ENCODE measurements at regions not wholly inside any gene's neighbourhood (a gene's known extent, or its start where the extent isn't known, plus 50 kb on each side); places are given as distances from the start of the nearest gene placed in this dataset.

DNA sequence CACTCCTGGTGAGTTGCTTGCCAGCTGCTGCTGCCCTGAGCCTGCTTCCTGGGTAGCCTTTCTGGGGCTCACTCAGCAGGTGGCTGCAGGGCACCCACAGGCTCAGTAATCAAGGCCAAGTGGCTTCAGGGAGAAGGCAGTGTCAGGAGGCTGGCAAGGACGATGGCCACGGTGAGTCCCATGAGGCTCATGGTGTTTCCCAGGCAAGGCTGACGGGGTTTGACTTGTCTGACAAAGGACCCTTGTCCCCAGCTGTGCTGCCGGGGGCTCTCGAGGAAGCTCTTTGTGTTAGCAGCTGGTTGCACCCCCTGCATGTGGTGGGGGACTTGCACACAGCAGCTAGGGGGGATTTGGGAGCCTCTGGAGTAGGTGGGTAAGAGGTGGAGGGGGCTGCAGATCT is 190.5 kb upstream of the C1orf174 start:
- H3K27ac ChIP-seq (ENCODE audit: low read depth, low read length): no peak overlapping the region

DNA sequence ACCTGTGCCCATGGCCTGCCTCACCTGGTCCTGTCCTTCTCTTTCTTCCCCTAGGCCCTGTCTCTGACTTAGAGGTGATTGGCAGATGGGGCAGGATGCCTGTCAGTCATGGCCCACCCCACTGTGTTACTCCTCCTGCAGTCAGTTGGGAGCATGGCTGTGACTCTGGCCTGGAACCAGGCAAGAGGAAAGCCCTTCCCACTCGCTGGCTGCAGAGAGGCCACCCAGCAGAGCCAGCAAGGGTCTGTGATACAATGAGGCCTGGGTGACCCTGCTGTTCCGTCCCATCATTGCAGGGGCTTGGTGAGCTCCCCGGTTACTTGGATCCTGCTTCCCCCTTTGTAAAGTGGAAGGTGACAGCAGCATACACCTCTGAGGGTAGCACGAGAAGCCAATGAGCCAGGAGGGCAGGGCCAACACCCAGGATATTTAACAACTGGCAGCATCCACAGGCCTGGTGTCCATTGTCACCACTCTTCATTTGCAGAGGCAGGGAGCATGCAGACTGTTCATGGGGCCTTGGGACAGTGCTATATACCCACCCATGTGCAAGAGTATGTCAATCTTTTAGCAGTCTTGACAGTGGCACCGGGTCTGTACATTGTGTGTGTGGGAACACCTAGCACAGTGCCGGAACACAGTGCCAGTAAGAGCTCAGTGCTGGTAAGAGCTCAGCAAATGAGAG is 191.0 kb upstream of the C1orf174 start:
- Histone ChIP-seq H3K27ac (ENCODE audit: low read depth, low read length) (no peak overlapping the region), H3K9ac (ENCODE audit: low read depth in 1 of 3, low read length in 3 of 3) (no peak overlapping the region), H3K36me3 (ENCODE audit: control insufficient read depth in 3 of 3, insufficient read depth in 3 of 3, low read length in 3 of 3) (no peaks in the 10 kb centered on the region), H3K4me1 (ENCODE audit: control insufficient read depth in 3 of 3, insufficient read depth in 3 of 3, low read length in 3 of 3) (no peaks in the 10 kb centered on the region), H3K4me3 (ENCODE audit: low read length in 3 of 3) (no peak overlapping the region), H3K9me3 (ENCODE audit: control insufficient read depth in 3 of 3, low read length in 3 of 3) (peaks cover 0 to 7% (median 2%) of the 10 kb centered on the region in 3 donors), H3K27me3 (ENCODE audit: control insufficient read depth in 3 of 3, insufficient read depth in 3 of 3, low read length in 3 of 3) (peaks cover 0 to 16% (median 12%) of the 10 kb centered on the region in 3 donors)

More for the DNA sequence above, 190.5 kb upstream of the C1orf174 start:
- Histone ChIP-seq H3K4me1 (ENCODE audit: control insufficient read depth in 3 of 3, insufficient read depth in 3 of 3, low read length in 3 of 3) (no peaks in the 10 kb centered on the region), H3K36me3 (ENCODE audit: control insufficient read depth in 3 of 3, insufficient read depth in 3 of 3, low read length in 3 of 3) (no peaks in the 10 kb centered on the region), H3K9ac (ENCODE audit: low read depth in 1 of 3, low read length in 3 of 3) (no peak overlapping the region), H3K9me3 (ENCODE audit: control insufficient read depth in 3 of 3, low read length in 3 of 3) (peaks cover 0 to 7% (median 0%) of the 10 kb centered on the region in 3 donors), H3K27me3 (ENCODE audit: control insufficient read depth in 3 of 3, insufficient read depth in 3 of 3, low read length in 3 of 3) (peaks cover 0 to 17% (median 16%) of the 10 kb centered on the region in 3 donors), H3K4me3 (ENCODE audit: low read length in 3 of 3) (no peak overlapping the region)

DNA sequence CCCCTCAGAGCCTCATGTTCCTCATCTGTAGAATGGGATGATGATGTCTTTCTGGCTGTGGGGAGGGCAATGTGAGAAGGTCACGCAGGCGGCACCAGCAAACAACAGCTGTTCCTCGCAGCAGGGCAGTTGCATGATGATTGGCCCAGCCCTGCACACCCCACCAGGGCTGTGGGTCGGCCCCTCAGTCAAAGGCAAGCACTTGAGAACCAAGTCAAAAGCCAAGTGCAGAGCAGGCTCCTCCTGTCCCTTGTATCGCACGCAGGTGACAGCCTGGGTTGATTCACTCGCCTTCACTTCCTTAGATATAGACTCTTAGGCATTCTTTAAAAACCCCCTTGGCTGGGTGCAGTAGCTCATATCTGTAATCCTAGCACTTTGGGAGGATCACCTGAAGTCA is 191.9 kb upstream of the C1orf174 start:
- Histone ChIP-seq H3K27me3 (ENCODE audit: control insufficient read depth in 3 of 3, insufficient read depth in 3 of 3, low read length in 3 of 3) (peaks cover 0 to 16% (median 7%) of the 10 kb centered on the region in 3 donors), H3K4me1 (ENCODE audit: control insufficient read depth in 3 of 3, insufficient read depth in 3 of 3, low read length in 3 of 3) (no peaks in the 10 kb centered on the region), H3K9ac (ENCODE audit: low read depth in 1 of 3, low read length in 3 of 3) (no peak overlapping the region), H3K27ac (ENCODE audit: low read depth, low read length) (no peak overlapping the region), H3K9me3 (ENCODE audit: control insufficient read depth in 3 of 3, low read length in 3 of 3) (peaks cover 0 to 7% (median 2%) of the 10 kb centered on the region in 3 donors), H3K4me3 (ENCODE audit: low read length in 3 of 3) (no peak overlapping the region), H3K36me3 (ENCODE audit: control insufficient read depth in 3 of 3, insufficient read depth in 3 of 3, low read length in 3 of 3) (no peaks in the 10 kb centered on the region)

DNA sequence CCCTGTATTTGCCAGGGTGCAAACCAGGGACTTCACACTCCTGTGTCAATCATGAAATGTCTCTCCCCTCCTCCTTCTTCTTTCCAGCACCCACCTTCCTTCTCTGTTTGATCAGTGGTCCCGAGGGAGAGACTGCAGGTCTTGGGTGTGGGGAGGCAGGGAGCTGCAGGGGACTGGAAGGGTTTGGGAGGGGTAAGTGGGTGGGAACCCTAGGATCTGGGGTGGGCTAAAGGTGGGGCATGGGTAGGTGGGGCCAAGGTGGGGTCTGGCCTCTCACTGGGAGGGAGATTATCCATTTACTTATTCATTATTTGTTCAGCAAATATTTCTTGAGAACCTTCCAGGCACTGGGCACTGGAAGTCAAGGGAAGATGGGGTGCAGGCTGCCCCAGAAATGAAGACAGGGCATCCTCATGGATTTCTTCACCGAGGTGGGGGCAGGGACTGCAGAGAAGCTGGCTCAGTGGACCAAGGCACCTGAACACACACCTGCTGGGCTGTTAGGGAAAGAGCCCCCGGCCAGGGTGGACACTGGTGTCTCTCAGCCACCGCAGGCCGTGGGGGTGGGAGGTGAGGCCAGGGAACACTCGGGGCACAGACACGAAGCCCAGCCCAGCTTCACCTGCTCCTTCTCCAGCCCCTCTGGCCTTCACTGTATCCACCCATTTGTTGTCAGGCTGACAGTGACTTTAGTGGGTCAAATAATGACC is 193.9 kb upstream of the C1orf174 start:
- Histone ChIP-seq H3K4me1 (ENCODE audit: control insufficient read depth in 3 of 3, insufficient read depth in 3 of 3, low read length in 3 of 3) (no peaks in the 10 kb centered on the region), H3K4me3 (ENCODE audit: low read length in 3 of 3) (no peak overlapping the region), H3K9ac (ENCODE audit: low read depth in 1 of 3, low read length in 3 of 3) (no peak overlapping the region), H3K9me3 (ENCODE audit: control insufficient read depth in 3 of 3, low read length in 3 of 3) (peaks cover 0 to 7% (median 2%) of the 10 kb centered on the region in 3 donors), H3K27ac (ENCODE audit: low read depth, low read length) (no peak overlapping the region), H3K36me3 (ENCODE audit: control insufficient read depth in 3 of 3, insufficient read depth in 3 of 3, low read length in 3 of 3) (no peaks in the 10 kb centered on the region), H3K27me3 (ENCODE audit: control insufficient read depth in 3 of 3, insufficient read depth in 3 of 3, low read length in 3 of 3) (peaks cover 0 to 9% (median 0%) of the 10 kb centered on the region in 3 donors)

DNA sequence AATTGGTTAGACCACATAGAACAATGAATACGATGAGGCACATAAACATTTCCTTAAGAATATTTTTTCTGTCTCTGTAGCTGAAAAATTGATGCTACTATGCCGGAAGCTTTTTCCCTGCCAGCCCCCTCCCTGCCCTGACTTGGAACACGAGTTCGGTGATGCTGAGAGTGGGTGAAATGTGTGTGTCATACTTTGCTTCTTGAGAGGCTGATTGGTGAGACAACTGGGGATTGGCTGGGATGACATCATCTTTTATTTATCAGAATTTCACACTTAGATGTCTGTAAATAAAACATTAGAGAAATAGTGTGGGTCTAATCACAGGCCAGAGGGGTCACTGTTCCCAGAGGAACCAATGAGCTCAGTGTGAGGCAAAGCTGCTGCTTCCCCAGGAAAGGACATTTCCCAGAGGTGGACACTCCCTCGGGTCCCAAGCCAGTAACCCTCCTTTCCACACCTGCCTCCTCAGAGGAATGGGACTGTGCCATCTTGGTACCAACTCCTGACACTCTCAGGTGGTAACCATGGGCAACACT is 195.4 kb upstream of the C1orf174 start:
- peaks cover 0 to 7% (median 2%) of the 10 kb centered on the region in 3 donors for H3K9me3 ChIP-seq (ENCODE audit: control insufficient read depth in 3 of 3, low read length in 3 of 3)
- H3K27me3 ChIP-seq (ENCODE audit: control insufficient read depth in 3 of 3, insufficient read depth in 3 of 3, low read length in 3 of 3): peaks cover 0 to under 1% (median 0%) of the 10 kb centered on the region in 3 donors

DNA sequence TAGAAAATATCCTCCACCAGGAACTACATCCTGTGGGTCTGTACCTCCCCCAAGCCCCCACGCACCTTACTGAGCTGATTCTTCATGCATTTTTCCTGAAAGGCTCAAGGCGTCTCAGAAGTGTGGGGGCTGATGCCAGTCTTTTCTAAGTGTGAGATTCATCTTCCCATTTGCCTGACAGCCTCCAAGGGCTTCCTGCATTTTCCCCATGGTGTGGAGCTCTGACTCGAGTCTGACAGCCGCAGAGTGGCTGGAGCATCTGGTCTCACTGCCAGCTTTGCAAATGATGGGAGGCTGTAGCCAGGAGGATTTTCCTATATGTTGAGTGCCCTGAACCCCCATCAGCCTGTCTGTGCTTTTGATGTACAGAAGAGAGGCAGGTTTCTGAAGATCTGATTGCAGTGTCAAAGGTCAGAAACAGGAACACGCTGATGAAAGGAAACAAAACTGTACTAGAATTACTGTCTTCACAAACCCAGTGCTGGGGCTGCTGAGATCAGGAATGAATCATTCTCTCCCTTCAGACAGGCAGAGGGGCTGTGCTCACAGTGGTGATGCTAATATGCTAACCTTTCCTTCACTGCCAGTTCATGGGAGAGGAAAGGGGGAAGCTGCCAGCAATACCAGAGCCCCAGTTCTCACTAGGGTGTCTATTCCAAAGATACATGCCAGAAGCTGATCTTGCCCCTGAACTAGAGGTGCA is 201.5 kb upstream of the C1orf174 start:
- Histone ChIP-seq H3K4me1 (ENCODE audit: control insufficient read depth in 3 of 3, insufficient read depth in 3 of 3, low read length in 3 of 3) (no peaks in the 10 kb centered on the region), H3K27me3 (ENCODE audit: control insufficient read depth in 3 of 3, insufficient read depth in 3 of 3, low read length in 3 of 3) (peaks cover 7 to 10% (median 8%) of the 10 kb centered on the region in 3 donors), H3K27ac (ENCODE audit: low read depth, low read length) (no peak overlapping the region), H3K9ac (ENCODE audit: low read depth in 1 of 3, low read length in 3 of 3) (no peak overlapping the region), H3K36me3 (ENCODE audit: control insufficient read depth in 3 of 3, insufficient read depth in 3 of 3, low read length in 3 of 3) (no peaks in the 10 kb centered on the region), H3K4me3 (ENCODE audit: low read length in 3 of 3) (no peak overlapping the region), H3K9me3 (ENCODE audit: control insufficient read depth in 3 of 3, low read length in 3 of 3) (peaks cover 0 to 3% (median 0%) of the 10 kb centered on the region in 3 donors)

More for the DNA sequence above, 195.4 kb upstream of the C1orf174 start:
- H3K4me3 ChIP-seq (ENCODE audit: low read length in 3 of 3): no peak overlapping the region
- H3K27ac ChIP-seq (ENCODE audit: low read depth, low read length): no peak overlapping the region
- H3K9ac ChIP-seq (ENCODE audit: low read depth in 1 of 3, low read length in 3 of 3): no peak overlapping the region
- H3K4me1 ChIP-seq (ENCODE audit: control insufficient read depth in 3 of 3, insufficient read depth in 3 of 3, low read length in 3 of 3): no peaks in the 10 kb centered on the region
- no peaks in the 10 kb centered on the region for H3K36me3 ChIP-seq (ENCODE audit: control insufficient read depth in 3 of 3, insufficient read depth in 3 of 3, low read length in 3 of 3)

DNA sequence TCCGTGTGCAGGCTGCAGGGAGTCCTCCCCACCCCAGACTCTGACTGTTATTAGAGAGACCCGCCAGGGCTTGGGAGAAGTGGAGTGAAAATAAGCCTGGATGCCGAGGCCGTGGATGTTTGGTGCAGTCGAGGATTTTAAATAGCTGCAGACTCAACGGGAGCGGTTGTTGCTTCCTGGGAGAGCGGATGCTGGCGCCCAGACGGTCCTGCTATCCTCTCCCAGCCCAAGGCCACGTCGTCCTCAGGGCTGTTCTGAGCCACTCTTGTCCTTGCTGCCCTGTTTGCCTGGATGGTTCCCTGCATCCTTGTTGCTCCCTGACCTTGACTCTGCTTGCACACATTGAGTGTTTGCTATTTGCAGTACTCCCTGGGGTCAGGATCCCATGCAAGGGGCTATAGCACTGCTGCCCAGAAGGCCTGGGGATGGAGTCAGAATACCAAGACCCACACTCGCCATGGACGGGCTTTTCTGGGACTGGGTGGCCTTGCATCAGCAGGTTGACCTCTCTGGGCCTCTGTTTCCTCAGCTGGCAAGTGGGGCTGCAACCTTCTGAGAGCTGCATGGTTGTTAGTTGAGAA is 205.3 kb upstream of the C1orf174 start:
- Histone ChIP-seq H3K27ac (ENCODE audit: low read depth, low read length) (no peak overlapping the region), H3K36me3 (ENCODE audit: control insufficient read depth in 3 of 3, insufficient read depth in 3 of 3, low read length in 3 of 3) (no peaks in the 10 kb centered on the region), H3K4me3 (ENCODE audit: low read length in 3 of 3) (no peak overlapping the region), H3K27me3 (ENCODE audit: control insufficient read depth in 3 of 3, insufficient read depth in 3 of 3, low read length in 3 of 3) (peaks cover 13 to 25% (median 20%) of the 10 kb centered on the region in 3 donors), H3K4me1 (ENCODE audit: control insufficient read depth in 3 of 3, insufficient read depth in 3 of 3, low read length in 3 of 3) (no peaks in the 10 kb centered on the region), H3K9ac (ENCODE audit: low read depth in 1 of 3, low read length in 3 of 3) (no peak overlapping the region), H3K9me3 (ENCODE audit: control insufficient read depth in 3 of 3, low read length in 3 of 3) (peaks cover 0 to 3% (median 0%) of the 10 kb centered on the region in 3 donors)

DNA sequence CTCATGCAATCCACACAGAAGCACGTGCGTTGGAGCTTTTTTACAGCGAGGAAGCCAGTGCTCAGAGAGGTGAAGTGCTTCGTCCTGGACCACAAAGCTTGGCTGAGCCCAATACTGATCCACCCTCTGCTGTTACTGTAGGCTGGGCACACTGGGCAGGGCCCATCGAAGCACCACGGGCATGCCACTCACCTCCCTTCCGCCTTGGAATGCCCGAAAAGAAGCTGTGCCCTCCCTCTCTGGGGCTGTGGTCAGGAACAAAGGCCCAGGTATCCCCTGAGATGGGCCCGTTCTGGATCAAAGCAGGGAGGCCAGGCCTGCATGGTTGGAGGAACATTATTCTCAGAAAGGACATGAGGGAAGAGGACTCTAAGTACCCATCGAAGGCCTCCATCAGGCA is 206.7 kb upstream of the C1orf174 start:
- H3K36me3 ChIP-seq (ENCODE audit: control insufficient read depth in 3 of 3, insufficient read depth in 3 of 3, low read length in 3 of 3): no peaks in the 10 kb centered on the region
- no peak overlapping the region for H3K9ac ChIP-seq (ENCODE audit: low read depth in 1 of 3, low read length in 3 of 3)
- no peak overlapping the region for H3K4me3 ChIP-seq (ENCODE audit: low read length in 3 of 3)
- no peaks in the 10 kb centered on the region for H3K4me1 ChIP-seq (ENCODE audit: control insufficient read depth in 3 of 3, insufficient read depth in 3 of 3, low read length in 3 of 3)
- H3K27ac ChIP-seq (ENCODE audit: low read depth, low read length): no peak overlapping the region
- H3K9me3 ChIP-seq (ENCODE audit: control insufficient read depth in 3 of 3, low read length in 3 of 3): peaks cover 0 to 3% (median 0%) of the 10 kb centered on the region in 3 donors
- peaks cover 11 to 24% (median 21%) of the 10 kb centered on the region in 3 donors for H3K27me3 ChIP-seq (ENCODE audit: control insufficient read depth in 3 of 3, insufficient read depth in 3 of 3, low read length in 3 of 3)

DNA sequence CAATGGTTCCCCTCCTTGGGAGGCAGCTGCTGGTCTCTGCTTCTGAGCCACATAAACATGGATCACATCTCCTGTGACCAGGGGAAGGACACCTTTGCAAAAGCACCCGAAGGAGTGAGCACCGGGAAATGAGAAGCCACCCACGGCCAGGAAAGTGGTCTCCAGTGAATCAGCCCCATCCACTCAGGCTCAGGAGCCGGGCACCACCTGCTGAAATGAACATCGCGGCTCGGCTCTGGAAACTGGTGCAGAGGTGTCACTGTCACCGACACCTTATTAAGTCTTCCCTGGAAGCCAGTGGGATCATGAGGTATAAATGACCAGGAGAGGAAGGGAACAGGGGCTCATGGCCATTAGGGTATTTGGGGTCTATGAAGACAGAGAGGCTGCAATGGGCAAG is 207.2 kb upstream of the C1orf174 start:
- H3K4me1 ChIP-seq (ENCODE audit: control insufficient read depth in 3 of 3, insufficient read depth in 3 of 3, low read length in 3 of 3): no peaks in the 10 kb centered on the region
- no peak overlapping the region for H3K27ac ChIP-seq (ENCODE audit: low read depth, low read length)
- H3K9me3 ChIP-seq (ENCODE audit: control insufficient read depth in 3 of 3, low read length in 3 of 3): peaks cover 0 to 5% (median 0%) of the 10 kb centered on the region in 3 donors
- H3K4me3 ChIP-seq (ENCODE audit: low read length in 3 of 3): no peak overlapping the region
- H3K9ac ChIP-seq (ENCODE audit: low read depth in 1 of 3, low read length in 3 of 3): no peak overlapping the region
- H3K27me3 ChIP-seq (ENCODE audit: control insufficient read depth in 3 of 3, insufficient read depth in 3 of 3, low read length in 3 of 3): peaks cover 10 to 24% (median 17%) of the 10 kb centered on the region in 3 donors
- no peaks in the 10 kb centered on the region for H3K36me3 ChIP-seq (ENCODE audit: control insufficient read depth in 3 of 3, insufficient read depth in 3 of 3, low read length in 3 of 3)
